ENCODE measurements at regions not wholly inside any gene's neighbourhood (a gene's known extent, or its start where the extent isn't known, plus 50 kb on each side); places are given as distances from the start of the nearest gene placed in this dataset.

GRCh38 chr3:177832880-177833279, 635.6 kb upstream of the TBL1XR1 start:
- H3K4me1 Mint-ChIP-seq (ENCODE audit: insufficient read depth, unreplicated experiment) = peaks cover 78% of the 10 kb centered on the region
- no peaks in the 10 kb centered on the region for H3K9me3 Mint-ChIP-seq (ENCODE audit: unreplicated experiment)
- peak overlapping the region; percentile 23 for H3K4me3 Mint-ChIP-seq (ENCODE audit: unreplicated experiment)
- peak overlapping the region; percentile 90 for H3K27ac Mint-ChIP-seq (ENCODE audit: low read depth, unreplicated experiment)
- no peaks in the 10 kb centered on the region for H3K27me3 Mint-ChIP-seq (ENCODE audit: insufficient read depth, unreplicated experiment)
- intact Hi-C loops (cut with micrococcal nuclease) = loop anchor here (10.0 kb wide), 1 partner anchor 492 kb away; no protein-coding TSS in a partner anchor
- no TSS peak for BruUV-seq (replicated peaks)
- POLR2A ChIA-PET = interaction anchor here (1.0 to 1.9 kb wide), 5 partner anchors 10 to 113 kb away, joined by 3 to 4 read pairs (median 4); no protein-coding TSS in a partner anchor
- TF ChIP-seq CTCF (IDR thresholded peaks at IDR 0.05; ENCODE audit: unreplicated experiment) = no peak
- CTCF ChIA-PET = interaction anchor here (0.5 to 0.9 kb wide), 3 partner anchors 235 to 809 kb away, joined by 3 to 7 read pairs (median 4); no protein-coding TSS in a partner anchor
- peaks cover 8% of the 10 kb centered on the region for H3K36me3 Mint-ChIP-seq (ENCODE audit: insufficient read depth, unreplicated experiment)
- DNase-seq (ENCODE audit: unreplicated experiment) = no peak

GRCh38 chr3:177833332-177833731, 636.0 kb upstream of the TBL1XR1 start:
- H3K36me3 Mint-ChIP-seq (ENCODE audit: insufficient read depth, unreplicated experiment) = peaks cover 8% of the 10 kb centered on the region
- no peaks in the 10 kb centered on the region for H3K27me3 Mint-ChIP-seq (ENCODE audit: insufficient read depth, unreplicated experiment)
- ChIA-PET CTCF (interaction anchor here (0.5 to 0.9 kb wide), 2 partner anchors 358 to 810 kb away, joined by 3 to 4 read pairs; no protein-coding TSS in a partner anchor), POLR2A (interaction anchor here (0.8 to 1.9 kb wide), 6 partner anchors 10 to 113 kb away, joined by 3 to 4 read pairs (median 4); no protein-coding TSS in a partner anchor)
- intact Hi-C loops (cut with micrococcal nuclease) = loop anchor here (10.0 kb wide), 1 partner anchor 491 kb away; no protein-coding TSS in a partner anchor
- no peaks in the 10 kb centered on the region for H3K9me3 Mint-ChIP-seq (ENCODE audit: unreplicated experiment)
- peaks cover 79% of the 10 kb centered on the region for H3K4me1 Mint-ChIP-seq (ENCODE audit: insufficient read depth, unreplicated experiment)
- no peak for DNase-seq (ENCODE audit: unreplicated experiment)
- TF ChIP-seq CTCF (IDR thresholded peaks at IDR 0.05; ENCODE audit: unreplicated experiment) = no peak
- no TSS peak for BruUV-seq (replicated peaks)
- peak overlapping the region; percentile 23 for H3K4me3 Mint-ChIP-seq (ENCODE audit: unreplicated experiment)
- H3K27ac Mint-ChIP-seq (ENCODE audit: low read depth, unreplicated experiment) = peak overlapping the region; percentile 90

- intact Hi-C loops (cut with micrococcal nuclease) = loop anchor here (10.0 kb wide), 1 partner anchor 490 kb away; no protein-coding TSS in a partner anchor
- Mint-ChIP-seq H3K27me3 (ENCODE audit: insufficient read depth, unreplicated experiment) (no peaks in the 10 kb centered on the region), H3K9me3 (ENCODE audit: unreplicated experiment) (no peaks in the 10 kb centered on the region), H3K27ac (ENCODE audit: low read depth, unreplicated experiment) (peak overlapping the region; percentile 90), H3K36me3 (ENCODE audit: insufficient read depth, unreplicated experiment) (peaks cover 8% of the 10 kb centered on the region), H3K4me1 (ENCODE audit: insufficient read depth, unreplicated experiment) (peaks cover 83% of the 10 kb centered on the region), H3K4me3 (ENCODE audit: unreplicated experiment) (no peak overlapping the region)
- ChIA-PET POLR2A (interaction anchor here (0.7 to 3.5 kb wide), 5 partner anchors 9 to 475 kb away, joined by 3 to 11 read pairs (median 3); no protein-coding TSS in a partner anchor), CTCF (interaction anchor here (0.6 kb wide), 2 partner anchors 233 to 491 kb away, joined by 3 read pairs; no protein-coding TSS in a partner anchor)
- no peak for TF ChIP-seq CTCF (IDR thresholded peaks at IDR 0.05; ENCODE audit: unreplicated experiment)
- BruUV-seq (replicated peaks) = no TSS peak
- peak; percentile 86 for DNase-seq (ENCODE audit: unreplicated experiment)
These were observed 637.7 kb upstream of the TBL1XR1 start for GRCh38 chr3:177835008-177835407.

- POLR2A ChIA-PET = interaction anchor here (0.6 to 3.5 kb wide), 10 partner anchors 9 to 489 kb away, joined by 3 to 11 read pairs (median 4); no protein-coding TSS in a partner anchor
- Mint-ChIP-seq H3K27me3 (ENCODE audit: insufficient read depth, unreplicated experiment) (no peaks in the 10 kb centered on the region), H3K9me3 (ENCODE audit: unreplicated experiment) (no peaks in the 10 kb centered on the region), H3K36me3 (ENCODE audit: insufficient read depth, unreplicated experiment) (peaks cover 13% of the 10 kb centered on the region), H3K27ac (ENCODE audit: low read depth, unreplicated experiment) (peak overlapping the region; percentile 90), H3K4me1 (ENCODE audit: insufficient read depth, unreplicated experiment) (peaks cover 74% of the 10 kb centered on the region), H3K4me3 (ENCODE audit: unreplicated experiment) (no peak overlapping the region)
- intact Hi-C loops (cut with micrococcal nuclease) = loop anchor here (10.0 kb wide), 1 partner anchor 489 kb away; no protein-coding TSS in a partner anchor
- DNase-seq (ENCODE audit: unreplicated experiment) = peak; percentile 73
- CTCF ChIA-PET = interaction anchor here (1.6 kb wide), 1 partner anchor 784 kb away, joined by 3 read pairs; no protein-coding TSS in a partner anchor
- TF ChIP-seq CTCF (IDR thresholded peaks at IDR 0.05; ENCODE audit: unreplicated experiment) = no peak
- no TSS peak for BruUV-seq (replicated peaks)
These were observed 638.6 kb upstream of the TBL1XR1 start for GRCh38 chr3:177835917-177836316.
